ENCODE measurements at regions not wholly inside any gene's neighbourhood (a gene's known extent, or its start where the extent isn't known, plus 50 kb on each side); places are given as distances from the start of the nearest gene placed in this dataset.
"Not testable (repeated sequence)": the region's sequence is repeated elsewhere in the genome, so short reads cannot be mapped to it uniquely, and the experiment has no call there.

GRCh38 chr10:33956322-33956721, 621.9 kb upstream of the NRP1 start:
- H3K36me3 Mint-ChIP-seq, H3K4me3 Mint-ChIP-seq, H3K27me3 Mint-ChIP-seq, H3K27ac Mint-ChIP-seq, H3K4me1 Mint-ChIP-seq: not testable (repeated sequence)
- H3K9me3 Mint-ChIP-seq = peaks cover 2 to 10% (median 8%) of the 10 kb centered on the region in 3 donors

GRCh38 chr10:33955676-33956075, 621.2 kb upstream of the NRP1 start:
- H3K4me1 Mint-ChIP-seq = no peaks in the 10 kb centered on the region
- H3K27me3 Mint-ChIP-seq = no peaks in the 10 kb centered on the region
- H3K4me3 Mint-ChIP-seq = no peak overlapping the region
- no peaks in the 10 kb centered on the region for H3K36me3 Mint-ChIP-seq
- H3K27ac Mint-ChIP-seq = no peak overlapping the region
- H3K9me3 Mint-ChIP-seq = peaks cover 3 to 10% (median 8%) of the 10 kb centered on the region in 3 donors

- Mint-ChIP-seq H3K4me1 (no peaks in the 10 kb centered on the region), H3K27ac (no peak overlapping the region), H3K4me3 (no peak overlapping the region), H3K27me3 (no peaks in the 10 kb centered on the region), H3K9me3 (peaks cover 2 to 10% (median 8%) of the 10 kb centered on the region in 3 donors), H3K36me3 (no peaks in the 10 kb centered on the region)
Measured at GRCh38 chr10:33952692-33953360, 618.4 kb upstream of the NRP1 start.

- Mint-ChIP-seq H3K9me3 (peaks cover 0 to 5% (median 2%) of the 10 kb centered on the region in 3 donors), H3K27me3 (no peaks in the 10 kb centered on the region), H3K36me3 (no peaks in the 10 kb centered on the region), H3K27ac (no peak overlapping the region), H3K4me1 (no peaks in the 10 kb centered on the region), H3K4me3 (no peak overlapping the region)
Measured at GRCh38 chr10:33950206-33950605, 615.7 kb upstream of the NRP1 start.

DNA sequence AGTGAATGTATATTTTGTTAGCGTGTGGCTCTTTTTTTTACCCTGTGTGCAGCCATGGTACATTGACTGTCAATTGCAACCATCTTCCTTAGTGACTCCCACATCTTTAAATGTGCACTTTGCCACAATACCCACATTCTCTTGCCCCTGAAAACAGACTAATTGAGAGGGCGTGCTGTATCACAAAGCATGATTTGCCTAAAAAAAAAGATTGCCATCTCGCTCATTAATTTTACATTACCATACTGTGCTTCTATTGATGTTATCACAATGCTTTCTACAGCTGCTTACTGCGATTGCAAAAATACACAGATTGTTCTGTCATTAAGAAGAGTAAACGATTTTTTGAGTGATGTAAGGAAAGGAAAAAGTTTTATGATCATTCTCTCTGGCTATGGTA, 613.1 kb upstream of the NRP1 start:
- Mint-ChIP-seq H3K27me3 (no peaks in the 10 kb centered on the region), H3K27ac (no peak overlapping the region), H3K9me3 (peaks cover 3 to 7% (median 5%) of the 10 kb centered on the region in 3 donors), H3K4me1 (no peaks in the 10 kb centered on the region), H3K4me3 (no peak overlapping the region), H3K36me3 (no peaks in the 10 kb centered on the region)

DNA sequence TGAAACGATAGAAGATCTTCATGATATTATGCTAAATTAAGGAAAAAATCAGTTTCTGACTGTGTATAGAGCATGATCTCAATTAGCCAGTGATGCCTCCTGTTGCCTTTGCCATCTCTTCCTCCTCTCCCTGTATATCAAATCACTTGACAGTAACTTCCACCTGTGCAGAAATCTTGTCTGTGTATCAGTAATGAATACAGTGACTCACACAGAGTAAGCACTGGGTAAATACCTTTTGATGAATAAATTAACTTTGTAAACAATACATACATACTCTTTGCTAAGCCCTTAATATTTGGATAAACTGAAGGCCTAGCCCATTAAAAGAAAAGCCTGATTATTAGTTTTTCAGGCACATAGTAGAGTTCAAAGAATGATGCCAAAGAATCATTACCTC, 610.6 kb upstream of the NRP1 start:
- Mint-ChIP-seq H3K27me3 (no peaks in the 10 kb centered on the region), H3K9me3 (peaks cover 3 to 9% (median 3%) of the 10 kb centered on the region in 3 donors), H3K36me3 (no peaks in the 10 kb centered on the region), H3K4me1 (no peaks in the 10 kb centered on the region), H3K4me3 (no peak overlapping the region), H3K27ac (no peak overlapping the region)

GRCh38 chr10:33942508-33942907, 608.0 kb upstream of the NRP1 start:
- Mint-ChIP-seq H3K4me1 (no peaks in the 10 kb centered on the region), H3K36me3 (no peaks in the 10 kb centered on the region)

GRCh38 chr10:33939892-33940291, 605.4 kb upstream of the NRP1 start:
- no peak overlapping the region for H3K27ac Mint-ChIP-seq
- no peak overlapping the region for H3K4me3 Mint-ChIP-seq
- no peaks in the 10 kb centered on the region for H3K36me3 Mint-ChIP-seq
- H3K27me3 Mint-ChIP-seq = no peaks in the 10 kb centered on the region
- no peaks in the 10 kb centered on the region for H3K4me1 Mint-ChIP-seq
- peaks cover under 1 to 4% (median 3%) of the 10 kb centered on the region in 3 donors for H3K9me3 Mint-ChIP-seq

More at GRCh38 chr10:33942508-33942907, 608.0 kb upstream of the NRP1 start:
- Mint-ChIP-seq H3K4me3 (no peak overlapping the region), H3K27ac (no peak overlapping the region), H3K9me3 (peaks cover 3 to 5% (median 3%) of the 10 kb centered on the region in 3 donors), H3K27me3 (no peaks in the 10 kb centered on the region)

- H3K4me1 Mint-ChIP-seq = no peaks in the 10 kb centered on the region
- no peaks in the 10 kb centered on the region for H3K27me3 Mint-ChIP-seq
- H3K27ac Mint-ChIP-seq = no peak overlapping the region
- peaks cover 0 to 4% (median 3%) of the 10 kb centered on the region in 3 donors for H3K9me3 Mint-ChIP-seq
- H3K4me3 Mint-ChIP-seq = no peak overlapping the region
- H3K36me3 Mint-ChIP-seq = no peaks in the 10 kb centered on the region
Measured at GRCh38 chr10:33939410-33939809, 604.9 kb upstream of the NRP1 start.

DNA sequence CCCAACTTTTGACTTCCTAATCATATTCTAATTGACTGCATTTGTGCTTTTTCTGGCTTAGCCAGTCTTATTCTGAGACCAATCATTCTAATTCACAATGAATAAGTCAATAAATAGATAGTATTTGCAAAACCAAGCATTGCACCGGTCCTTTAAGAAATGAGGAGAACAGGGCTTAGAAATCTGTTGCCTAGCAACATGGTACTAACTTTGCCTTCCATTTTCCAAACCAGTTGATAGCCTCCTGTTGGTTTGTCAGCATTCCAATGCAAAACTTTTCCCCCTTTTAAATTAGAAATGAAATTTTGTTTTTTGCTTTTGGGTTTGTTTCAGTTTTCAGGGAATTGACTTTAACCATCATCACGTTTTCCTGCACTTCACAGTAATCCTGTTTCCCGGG, 603.5 kb upstream of the NRP1 start:
- H3K9me3 Mint-ChIP-seq = peaks cover 0 to 2% (median 0%) of the 10 kb centered on the region in 3 donors
- no peak overlapping the region for H3K27ac Mint-ChIP-seq
- no peak overlapping the region for H3K4me3 Mint-ChIP-seq
- no peaks in the 10 kb centered on the region for H3K27me3 Mint-ChIP-seq
- H3K36me3 Mint-ChIP-seq = no peaks in the 10 kb centered on the region
- no peaks in the 10 kb centered on the region for H3K4me1 Mint-ChIP-seq

GRCh38 chr10:33937036-33937730, 602.7 kb upstream of the NRP1 start:
- Mint-ChIP-seq H3K27ac (no peak overlapping the region), H3K27me3 (no peaks in the 10 kb centered on the region), H3K4me3 (no peak overlapping the region), H3K4me1 (no peaks in the 10 kb centered on the region), H3K9me3 (peaks cover 0 to 2% (median 0%) of the 10 kb centered on the region in 3 donors), H3K36me3 (no peaks in the 10 kb centered on the region)

GRCh38 chr10:33935350-33935749, 600.9 kb upstream of the NRP1 start:
- Mint-ChIP-seq H3K27ac (no peak overlapping the region), H3K36me3 (no peaks in the 10 kb centered on the region), H3K4me1 (no peaks in the 10 kb centered on the region), H3K4me3 (no peak overlapping the region), H3K27me3 (no peaks in the 10 kb centered on the region), H3K9me3 (peaks cover 0 to 3% (median 0%) of the 10 kb centered on the region in 3 donors)

DNA sequence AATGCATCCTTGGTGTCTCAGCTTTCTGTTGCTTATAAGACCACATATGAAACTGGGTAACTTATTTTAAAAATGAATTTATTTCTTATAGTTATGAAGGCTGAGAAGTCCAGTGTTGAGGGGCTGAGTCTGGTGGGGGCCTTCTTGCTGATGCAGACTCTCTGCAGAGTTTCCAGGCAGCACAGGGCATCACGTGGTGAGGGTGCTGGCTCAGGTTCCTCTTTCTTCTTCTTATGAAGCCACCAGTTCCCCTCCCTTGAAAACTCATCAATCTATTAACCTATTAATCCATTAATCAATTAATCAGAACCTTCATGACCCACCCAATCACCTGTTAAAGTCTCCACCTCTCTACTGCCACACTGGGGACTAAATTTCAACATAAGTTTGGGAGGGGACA, 595.6 kb upstream of the NRP1 start:
- Mint-ChIP-seq H3K27me3 (no peaks in the 10 kb centered on the region), H3K4me1 (no peaks in the 10 kb centered on the region), H3K4me3 (no peak overlapping the region), H3K27ac (no peak overlapping the region), H3K9me3 (peaks cover 0 to 3% (median 0%) of the 10 kb centered on the region in 3 donors), H3K36me3 (no peaks in the 10 kb centered on the region)

DNA sequence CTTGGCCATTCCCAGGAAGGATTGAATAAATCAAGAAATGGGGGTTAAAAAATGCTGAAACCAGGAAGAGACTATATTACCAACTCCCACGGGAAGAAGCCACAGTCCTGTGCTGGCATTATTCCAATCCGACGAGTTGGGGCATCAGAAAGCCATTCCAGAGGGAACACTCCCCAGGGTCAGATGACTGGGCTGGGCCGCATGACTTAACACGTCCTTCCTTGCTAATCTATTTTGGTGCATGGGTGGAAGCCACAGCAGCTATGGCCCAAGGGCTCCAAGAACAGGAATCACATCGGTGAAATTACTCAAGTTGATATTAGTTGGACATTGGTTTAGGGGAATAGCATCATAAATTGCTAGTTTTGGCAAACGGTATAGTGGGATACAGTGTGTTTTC, 592.9 kb upstream of the NRP1 start:
- Mint-ChIP-seq H3K9me3 (peaks cover 0 to 5% (median 3%) of the 10 kb centered on the region in 3 donors), H3K27ac (no peak overlapping the region), H3K4me1 (no peaks in the 10 kb centered on the region), H3K27me3 (no peaks in the 10 kb centered on the region), H3K36me3 (no peaks in the 10 kb centered on the region), H3K4me3 (no peak overlapping the region)

DNA sequence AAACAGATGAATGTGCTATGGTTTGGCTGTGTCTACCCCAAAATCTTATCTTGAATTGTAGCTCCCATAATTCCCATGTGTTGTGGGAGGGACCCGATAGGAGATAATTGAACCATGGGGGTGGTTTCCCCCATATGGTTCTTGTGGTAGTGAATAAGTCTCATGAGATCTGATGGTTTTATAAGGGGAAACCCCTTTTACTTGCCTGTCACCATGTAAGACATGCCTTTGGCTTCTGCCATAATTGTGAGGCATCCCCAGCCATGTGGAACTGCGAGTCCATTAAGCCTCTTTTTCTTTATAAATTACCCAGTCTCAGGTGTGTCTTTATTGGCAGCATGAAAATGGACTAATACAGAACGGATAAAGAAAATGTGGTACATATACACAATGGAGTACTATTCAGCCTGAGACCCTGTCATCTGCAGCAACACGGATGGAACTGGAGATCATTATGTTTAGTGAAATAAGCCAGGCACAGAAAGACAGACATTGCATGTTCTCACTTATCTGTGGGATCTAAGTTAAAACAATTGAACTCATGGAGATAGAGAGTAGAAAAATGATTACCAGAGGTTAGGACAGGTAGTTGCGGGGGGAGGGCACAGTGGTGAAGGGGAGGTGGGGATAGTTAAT, 587.6 kb upstream of the NRP1 start:
- Mint-ChIP-seq H3K27me3 (peaks cover 2% of the 10 kb centered on the region), H3K4me3 (no peak overlapping the region), H3K9me3 (peaks cover 4 to 13% (median 7%) of the 10 kb centered on the region in 3 donors), H3K4me1 (peaks cover 0 to 5% (median 0%) of the 10 kb centered on the region in 3 donors), H3K36me3 (no peaks in the 10 kb centered on the region), H3K27ac (no peak overlapping the region)
